ENCODE measurements at regions not wholly inside any gene's neighbourhood (a gene's known extent, or its start where the extent isn't known, plus 50 kb on each side); places are given as distances from the start of the nearest gene placed in this dataset.

- ATAC-seq (no peak), DNase-seq (no peak)
- Histone ChIP-seq H3K27me3 (no peaks in the 10 kb centered on the region), H3K4me3 (no peak overlapping the region), H3K27ac (no peak overlapping the region), H3K9me3 (no peaks in the 10 kb centered on the region), H3K36me3 (no peaks in the 10 kb centered on the region), H3K4me1 (no peaks in the 10 kb centered on the region)
- intact Hi-C loops (cut with DNase I): no loop called here
- 91 to 94% methylated on average over 2 of the region's 2 CpGs for WGBS, 2 donors
- no peak for TF ChIP-seq CTCF (IDR thresholded peaks at IDR 0.05)
Observed at GRCh38 chr4:138815811-138816210, 199.8 kb upstream of the NOCT start.

GRCh38 chr4:138805736-138806135 lies 209.8 kb upstream of the NOCT start:
- Histone ChIP-seq H3K27ac (no peak overlapping the region), H3K4me3 (no peak overlapping the region), H3K27me3 (peaks cover 0 to 32% (median 17%) of the 10 kb centered on the region in 7 donors), H3K36me3 (no peaks in the 10 kb centered on the region), H3K4me1 (peaks cover 0 to 13% (median 0%) of the 10 kb centered on the region in 9 donors), H3K9me3 (no peaks in the 10 kb centered on the region)
- no peak for ATAC-seq
- 75 to 77% methylated on average over 4 of the region's 4 CpGs for WGBS, 2 donors
- DNase-seq: no peak
- intact Hi-C loops (cut with DNase I): no loop called here
- no peak for TF ChIP-seq CTCF (IDR thresholded peaks at IDR 0.05)

DNA sequence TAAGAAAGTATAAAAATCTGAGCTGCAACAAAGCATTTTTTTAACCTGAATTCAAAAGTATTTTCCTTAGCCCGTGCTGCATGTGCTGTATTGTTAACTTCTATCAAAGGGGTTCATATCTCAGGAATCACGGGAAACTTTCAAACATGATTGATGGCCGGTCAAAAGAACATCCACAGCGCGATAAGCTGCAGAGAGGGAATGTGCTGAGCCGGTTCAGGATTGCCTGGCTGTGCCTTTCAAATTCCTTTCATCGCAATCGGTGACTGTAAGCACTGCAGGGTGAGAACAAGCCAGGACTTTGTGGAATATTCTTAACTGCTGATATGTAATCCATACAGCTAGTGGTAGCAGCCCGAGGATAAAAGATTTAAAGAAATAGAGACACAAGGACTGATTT lies 210.9 kb upstream of the NOCT start:
- H3K4me3 ChIP-seq: no peak overlapping the region
- no peaks in the 10 kb centered on the region for H3K36me3 ChIP-seq
- no peaks in the 10 kb centered on the region for H3K9me3 ChIP-seq
- peaks cover 0 to 35% (median 17%) of the 10 kb centered on the region in 7 donors for H3K27me3 ChIP-seq
- TF ChIP-seq CTCF (IDR thresholded peaks at IDR 0.05): no peak
- DNase-seq (no peak), ATAC-seq (peak in 6 of 8 donors; percentile 33 to 85 (median 71))
- 3 to 5% methylated on average over 9 of the region's 9 CpGs for WGBS, 2 donors
- intact Hi-C loops (cut with DNase I): no loop called here
- H3K4me1 ChIP-seq: peaks cover 0 to 13% (median 0%) of the 10 kb centered on the region in 9 donors
- H3K27ac ChIP-seq: no peak overlapping the region

DNA sequence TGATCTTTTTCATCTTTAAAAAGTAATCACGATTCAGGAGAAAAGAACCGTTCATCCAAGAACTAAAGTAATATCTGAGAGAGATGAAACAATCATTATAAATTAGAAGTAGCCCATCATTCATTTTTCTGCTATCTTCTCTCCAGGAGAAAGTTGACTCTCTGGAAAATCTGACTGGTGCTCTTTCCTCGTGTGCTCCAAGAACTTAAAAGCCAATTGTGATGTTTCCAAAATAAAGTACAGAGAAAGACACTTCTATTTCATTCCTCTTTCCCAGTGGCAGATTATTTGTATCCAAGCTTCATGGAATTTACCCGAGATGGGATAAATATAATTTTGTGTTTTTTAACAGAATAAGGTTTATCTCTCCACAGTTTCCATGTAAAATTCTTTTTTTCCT lies 212.5 kb upstream of the NOCT start:
- intact Hi-C loops (cut with DNase I): no loop called here
- H3K36me3 ChIP-seq: no peaks in the 10 kb centered on the region
- H3K9me3 ChIP-seq: no peaks in the 10 kb centered on the region
- DNase-seq (no peak), ATAC-seq (no peak)
- H3K27me3 ChIP-seq: peaks cover 0 to 26% (median 12%) of the 10 kb centered on the region in 7 donors
- 69 to 81% methylated on average over 4 of the region's 4 CpGs for WGBS, 2 donors
- TF ChIP-seq CTCF (IDR thresholded peaks at IDR 0.05): no peak
- no peak overlapping the region for H3K27ac ChIP-seq
- H3K4me1 ChIP-seq: peaks cover 0 to 13% (median 0%) of the 10 kb centered on the region in 9 donors
- H3K4me3 ChIP-seq: no peak overlapping the region

All from heart right ventricle (tissue), 16 donors.